Activated naive CD4-positive, alpha-beta T cell treated with anti-CD3 and anti-CD28 coated beads for 36 hours (primary cell): ENCODE measurements at regions not wholly inside any gene's neighbourhood (a gene's known extent, or its start where the extent isn't known, plus 50 kb on each side); places are given as distances from the start of the nearest gene placed in this dataset.

Experiments used
- CTCF ChIA-PET: fragments of 350-600 bp; sonication (Branson Sonifier 250); formaldehyde crosslinking; loops from one replicate; lab custom pipeline; 2021; ENCODE audit warnings: antibody characterized with exemption; lab: Charles Lee
- DNase-seq: peaks from one replicate; pipeline ENCODE4 v3.0.0-alpha.2; 2020
- H3K27ac Mint-ChIP-seq: one replicate; pipeline ENCODE4 v1.8.0; 2021; ENCODE audit warnings: mild to moderate bottlenecking, mixed read lengths
- H3K27me3 Mint-ChIP-seq: one replicate; pipeline ENCODE4 v1.8.0; 2021; ENCODE audit warnings: low read depth, mixed read lengths
- H3K36me3 Mint-ChIP-seq: one replicate; pipeline ENCODE4 v1.8.0; 2021; ENCODE audit warnings: low read depth, mixed read lengths
- H3K4me1 Mint-ChIP-seq: one replicate; pipeline ENCODE4 v1.8.0; 2021; ENCODE audit warnings: low read depth, mixed read lengths
- H3K4me3 Mint-ChIP-seq: one replicate; pipeline ENCODE4 v1.8.0; 2021; ENCODE audit warnings: mild to moderate bottlenecking, moderate library complexity, mixed read lengths
- H3K9me3 Mint-ChIP-seq: one replicate; pipeline ENCODE4 v1.8.0; 2021; ENCODE audit warnings: mixed read lengths
- intact Hi-C: fragments of 100-400 bp; cut with micrococcal nuclease; formaldehyde crosslinking; loops from one replicate; pipeline ENCODE4 v1.15.1; 2023

- CTCF ChIA-PET: no interaction called here
- no peaks in the 10 kb centered on the region for H3K27me3 Mint-ChIP-seq
- intact Hi-C loops: no loop called here
Observed at GRCh38 chr14:23816371-23816770, 137.2 kb upstream of the DHRS4 start.

GRCh38 chr14:23817164-23817767, 136.3 kb upstream of the DHRS4 start:
- Mint-ChIP-seq H3K36me3 (no peaks in the 10 kb centered on the region), H3K9me3 (peaks cover 4% of the 10 kb centered on the region)

More at GRCh38 chr14:23816371-23816770, 137.2 kb upstream of the DHRS4 start:
- no peak for DNase-seq
- Mint-ChIP-seq H3K4me1 (no peaks in the 10 kb centered on the region), H3K36me3 (no peaks in the 10 kb centered on the region), H3K27ac (no peak overlapping the region), H3K4me3 (no peak overlapping the region), H3K9me3 (peaks cover 4% of the 10 kb centered on the region)

GRCh38 chr14:23827100-23827892, 126.3 kb upstream of the DHRS4 start:
- Mint-ChIP-seq H3K4me3 (no peak overlapping the region), H3K27me3 (no peaks in the 10 kb centered on the region), H3K27ac (no peak overlapping the region), H3K9me3 (no peaks in the 10 kb centered on the region), H3K4me1 (no peaks in the 10 kb centered on the region), H3K36me3 (no peaks in the 10 kb centered on the region)
- CTCF ChIA-PET: interaction anchor here (0.7 kb wide), 1 partner anchor 584 kb away, joined by 3 read pairs; no protein-coding TSS in a partner anchor
- no peak for DNase-seq
- intact Hi-C loops: no loop called here

More at GRCh38 chr14:23817164-23817767, 136.3 kb upstream of the DHRS4 start:
- intact Hi-C loops: no loop called here
- DNase-seq: no peak
- Mint-ChIP-seq H3K27me3 (no peaks in the 10 kb centered on the region), H3K4me1 (no peaks in the 10 kb centered on the region), H3K27ac (no peak overlapping the region), H3K4me3 (no peak overlapping the region)
- CTCF ChIA-PET: interaction anchor here (0.6 to 0.7 kb wide), 2 partner anchors 13 kb away, joined by 3 to 4 read pairs; no protein-coding TSS in a partner anchor

- Mint-ChIP-seq H3K4me3 (no peak overlapping the region), H3K27ac (no peak overlapping the region), H3K4me1 (no peaks in the 10 kb centered on the region), H3K36me3 (no peaks in the 10 kb centered on the region), H3K27me3 (no peaks in the 10 kb centered on the region), H3K9me3 (no peaks in the 10 kb centered on the region)
- CTCF ChIA-PET: no interaction called here
- intact Hi-C loops: no loop called here
- no peak for DNase-seq
Observed at GRCh38 chr14:23828001-23828400, 125.6 kb upstream of the DHRS4 start.

- H3K36me3 Mint-ChIP-seq: no peaks in the 10 kb centered on the region
- H3K4me1 Mint-ChIP-seq: no peaks in the 10 kb centered on the region
- no peaks in the 10 kb centered on the region for H3K27me3 Mint-ChIP-seq
- CTCF ChIA-PET: no interaction called here
- no peak for DNase-seq
- H3K27ac Mint-ChIP-seq: no peak overlapping the region
- H3K9me3 Mint-ChIP-seq: no peaks in the 10 kb centered on the region
- no peak overlapping the region for H3K4me3 Mint-ChIP-seq
- intact Hi-C loops: no loop called here
Observed at GRCh38 chr14:23828616-23829015, 125.0 kb upstream of the DHRS4 start.

- H3K4me3 Mint-ChIP-seq: no peak overlapping the region
- H3K27me3 Mint-ChIP-seq: no peaks in the 10 kb centered on the region
Observed at GRCh38 chr14:23829736-23830471, 123.7 kb upstream of the DHRS4 start.

GRCh38 chr14:23831596-23831995, 122.0 kb upstream of the DHRS4 start:
- Mint-ChIP-seq H3K4me1 (no peaks in the 10 kb centered on the region), H3K36me3 (no peaks in the 10 kb centered on the region), H3K27me3 (no peaks in the 10 kb centered on the region), H3K9me3 (no peaks in the 10 kb centered on the region), H3K27ac (no peak overlapping the region), H3K4me3 (no peak overlapping the region)
- intact Hi-C loops: no loop called here
- CTCF ChIA-PET: interaction anchor here (1.5 kb wide), 1 partner anchor 200 kb away, joined by 3 read pairs; no protein-coding TSS in a partner anchor
- DNase-seq: no peak

More at GRCh38 chr14:23829736-23830471, 123.7 kb upstream of the DHRS4 start:
- H3K9me3 Mint-ChIP-seq: no peaks in the 10 kb centered on the region
- CTCF ChIA-PET: interaction anchor here (0.6 to 1.5 kb wide), 3 partner anchors 12 to 198 kb away, joined by 3 read pairs; no protein-coding TSS in a partner anchor
- no peaks in the 10 kb centered on the region for H3K4me1 Mint-ChIP-seq
- no peak overlapping the region for H3K27ac Mint-ChIP-seq
- intact Hi-C loops: no loop called here
- no peak for DNase-seq
- no peaks in the 10 kb centered on the region for H3K36me3 Mint-ChIP-seq

- Mint-ChIP-seq H3K27ac (no peak overlapping the region), H3K4me1 (no peaks in the 10 kb centered on the region), H3K4me3 (no peak overlapping the region), H3K27me3 (peaks cover 4% of the 10 kb centered on the region), H3K36me3 (no peaks in the 10 kb centered on the region), H3K9me3 (no peaks in the 10 kb centered on the region)
- no peak for DNase-seq
- CTCF ChIA-PET: interaction anchor here (1.3 kb wide), 1 partner anchor 11 kb away, joined by 6 read pairs; no protein-coding TSS in a partner anchor
- intact Hi-C loops: no loop called here
Observed at GRCh38 chr14:23861666-23862065, 91.9 kb upstream of the DHRS4 start.

GRCh38 chr14:23862513-23862912, 91.1 kb upstream of the DHRS4 start:
- no peaks in the 10 kb centered on the region for H3K4me1 Mint-ChIP-seq
- H3K4me3 Mint-ChIP-seq: no peak overlapping the region
- H3K9me3 Mint-ChIP-seq: no peaks in the 10 kb centered on the region
- DNase-seq: no peak
- no peaks in the 10 kb centered on the region for H3K36me3 Mint-ChIP-seq
- CTCF ChIA-PET: no interaction called here
- H3K27ac Mint-ChIP-seq: no peak overlapping the region
- H3K27me3 Mint-ChIP-seq: peaks cover 3% of the 10 kb centered on the region
- intact Hi-C loops: no loop called here

- intact Hi-C loops: no loop called here
- no peaks in the 10 kb centered on the region for H3K36me3 Mint-ChIP-seq
- no peak for DNase-seq
- no peak overlapping the region for H3K27ac Mint-ChIP-seq
- no peaks in the 10 kb centered on the region for H3K9me3 Mint-ChIP-seq
- no peak overlapping the region for H3K4me3 Mint-ChIP-seq
- H3K27me3 Mint-ChIP-seq: peaks cover 6% of the 10 kb centered on the region
- CTCF ChIA-PET: interaction anchor here (2.9 kb wide), 1 partner anchor 232 kb away, joined by 8 read pairs; no protein-coding TSS in a partner anchor
- H3K4me1 Mint-ChIP-seq: no peaks in the 10 kb centered on the region
Observed at GRCh38 chr14:23863836-23864235, 89.7 kb upstream of the DHRS4 start.

GRCh38 chr14:23864259-23864658, 89.3 kb upstream of the DHRS4 start:
- H3K27me3 Mint-ChIP-seq: peaks cover 6% of the 10 kb centered on the region
- no peaks in the 10 kb centered on the region for H3K9me3 Mint-ChIP-seq
- no peaks in the 10 kb centered on the region for H3K4me1 Mint-ChIP-seq
- intact Hi-C loops: no loop called here
- no peak overlapping the region for H3K4me3 Mint-ChIP-seq
- no peak overlapping the region for H3K27ac Mint-ChIP-seq
- CTCF ChIA-PET: interaction anchor here (2.9 kb wide), 1 partner anchor 232 kb away, joined by 8 read pairs; no protein-coding TSS in a partner anchor
- H3K36me3 Mint-ChIP-seq: no peaks in the 10 kb centered on the region
- no peak for DNase-seq

GRCh38 chr14:23864861-23865260, 88.7 kb upstream of the DHRS4 start:
- intact Hi-C loops: no loop called here
- H3K9me3 Mint-ChIP-seq: no peaks in the 10 kb centered on the region
- no peak for DNase-seq
- CTCF ChIA-PET: interaction anchor here (0.9 to 2.9 kb wide), 2 partner anchors 46 to 233 kb away, joined by 3 to 8 read pairs; no protein-coding TSS in a partner anchor
- H3K4me1 Mint-ChIP-seq: no peaks in the 10 kb centered on the region
- H3K27ac Mint-ChIP-seq: no peak overlapping the region
- H3K27me3 Mint-ChIP-seq: peaks cover 6% of the 10 kb centered on the region
- no peak overlapping the region for H3K4me3 Mint-ChIP-seq
- no peaks in the 10 kb centered on the region for H3K36me3 Mint-ChIP-seq
